ENCODE measurements at regions not wholly inside any gene's neighbourhood (a gene's known extent, or its start where the extent isn't known, plus 50 kb on each side); places are given as distances from the start of the nearest gene placed in this dataset.

GRCh38 chr6:93749930-93750329, 330.6 kb upstream of the EPHA7 start:
- no peak overlapping the region for H3K27ac ChIP-seq (ENCODE audit: low read depth, low read length)
- no peak overlapping the region for H3K9ac ChIP-seq (ENCODE audit: low read depth, low read length)
- no peaks in the 10 kb centered on the region for H3K9me3 ChIP-seq (ENCODE audit: control insufficient read depth, insufficient read depth, low read length)
- no peaks in the 10 kb centered on the region for H3K36me3 ChIP-seq (ENCODE audit: control insufficient read depth, insufficient read depth, low read length)
- H3K4me1 ChIP-seq (ENCODE audit: control insufficient read depth, insufficient read depth, low read length): peaks cover 4% of the 10 kb centered on the region; the same call in 1 of the 2 replicates
- H3K4me3 ChIP-seq (ENCODE audit: low read depth, low read length): no peak overlapping the region
- H3K27me3 ChIP-seq (ENCODE audit: control insufficient read depth, insufficient read depth, low read length): no peaks in the 10 kb centered on the region

GRCh38 chr6:93749191-93749590, 329.8 kb upstream of the EPHA7 start:
- Histone ChIP-seq H3K9ac (ENCODE audit: low read depth, low read length) (no peak overlapping the region), H3K4me3 (ENCODE audit: low read depth, low read length) (no peak overlapping the region), H3K27ac (ENCODE audit: low read depth, low read length) (no peak overlapping the region), H3K27me3 (ENCODE audit: control insufficient read depth, insufficient read depth, low read length) (no peaks in the 10 kb centered on the region), H3K36me3 (ENCODE audit: control insufficient read depth, insufficient read depth, low read length) (no peaks in the 10 kb centered on the region), H3K4me1 (ENCODE audit: control insufficient read depth, insufficient read depth, low read length) (peaks cover 4% of the 10 kb centered on the region; the same call in 1 of the 2 replicates), H3K9me3 (ENCODE audit: control insufficient read depth, insufficient read depth, low read length) (no peaks in the 10 kb centered on the region)

GRCh38 chr6:93746892-93747291, 327.5 kb upstream of the EPHA7 start:
- H3K4me1 ChIP-seq (ENCODE audit: control insufficient read depth, insufficient read depth, low read length): peaks cover 1% of the 10 kb centered on the region; the same call in 1 of the 2 replicates
- no peaks in the 10 kb centered on the region for H3K27me3 ChIP-seq (ENCODE audit: control insufficient read depth, insufficient read depth, low read length)
- no peak overlapping the region for H3K9ac ChIP-seq (ENCODE audit: low read depth, low read length)
- H3K27ac ChIP-seq (ENCODE audit: low read depth, low read length): no peak overlapping the region
- no peak overlapping the region for H3K4me3 ChIP-seq (ENCODE audit: low read depth, low read length)
- no peaks in the 10 kb centered on the region for H3K36me3 ChIP-seq (ENCODE audit: control insufficient read depth, insufficient read depth, low read length)
- H3K9me3 ChIP-seq (ENCODE audit: control insufficient read depth, insufficient read depth, low read length): no peaks in the 10 kb centered on the region

- H3K36me3 ChIP-seq (ENCODE audit: control insufficient read depth, insufficient read depth, low read length): no peaks in the 10 kb centered on the region
Observed at GRCh38 chr6:93745306-93745705, 325.9 kb upstream of the EPHA7 start.

GRCh38 chr6:93735099-93735498, 315.7 kb upstream of the EPHA7 start:
- no peaks in the 10 kb centered on the region for H3K9me3 ChIP-seq (ENCODE audit: control insufficient read depth, insufficient read depth, low read length)
- H3K36me3 ChIP-seq (ENCODE audit: control insufficient read depth, insufficient read depth, low read length): no peaks in the 10 kb centered on the region
- H3K4me1 ChIP-seq (ENCODE audit: control insufficient read depth, insufficient read depth, low read length): peaks cover 12% of the 10 kb centered on the region
- H3K9ac ChIP-seq (ENCODE audit: low read depth, low read length): no peak overlapping the region
- H3K27me3 ChIP-seq (ENCODE audit: control insufficient read depth, insufficient read depth, low read length): no peaks in the 10 kb centered on the region
- H3K27ac ChIP-seq (ENCODE audit: low read depth, low read length): no peak overlapping the region
- H3K4me3 ChIP-seq (ENCODE audit: low read depth, low read length): no peak overlapping the region

More at GRCh38 chr6:93745306-93745705, 325.9 kb upstream of the EPHA7 start:
- H3K27ac ChIP-seq (ENCODE audit: low read depth, low read length): no peak overlapping the region
- H3K9ac ChIP-seq (ENCODE audit: low read depth, low read length): no peak overlapping the region
- no peaks in the 10 kb centered on the region for H3K4me1 ChIP-seq (ENCODE audit: control insufficient read depth, insufficient read depth, low read length)
- H3K27me3 ChIP-seq (ENCODE audit: control insufficient read depth, insufficient read depth, low read length): no peaks in the 10 kb centered on the region
- no peak overlapping the region for H3K4me3 ChIP-seq (ENCODE audit: low read depth, low read length)
- H3K9me3 ChIP-seq (ENCODE audit: control insufficient read depth, insufficient read depth, low read length): no peaks in the 10 kb centered on the region

- H3K36me3 ChIP-seq (ENCODE audit: control insufficient read depth, insufficient read depth, low read length): no peaks in the 10 kb centered on the region
- no peaks in the 10 kb centered on the region for H3K27me3 ChIP-seq (ENCODE audit: control insufficient read depth, insufficient read depth, low read length)
- no peak overlapping the region for H3K4me3 ChIP-seq (ENCODE audit: low read depth, low read length)
- no peak overlapping the region for H3K9ac ChIP-seq (ENCODE audit: low read depth, low read length)
- no peaks in the 10 kb centered on the region for H3K9me3 ChIP-seq (ENCODE audit: control insufficient read depth, insufficient read depth, low read length)
- peaks cover 24% of the 10 kb centered on the region for H3K4me1 ChIP-seq (ENCODE audit: control insufficient read depth, insufficient read depth, low read length)
- no peak overlapping the region for H3K27ac ChIP-seq (ENCODE audit: low read depth, low read length)
Observed at GRCh38 chr6:93731306-93731705, 311.9 kb upstream of the EPHA7 start.

- no peak overlapping the region for H3K9ac ChIP-seq (ENCODE audit: low read depth, low read length)
- H3K4me1 ChIP-seq (ENCODE audit: control insufficient read depth, insufficient read depth, low read length): peaks cover 17% of the 10 kb centered on the region; the same call in 1 of the 2 replicates
- no peaks in the 10 kb centered on the region for H3K27me3 ChIP-seq (ENCODE audit: control insufficient read depth, insufficient read depth, low read length)
- H3K4me3 ChIP-seq (ENCODE audit: low read depth, low read length): no peak overlapping the region
- H3K36me3 ChIP-seq (ENCODE audit: control insufficient read depth, insufficient read depth, low read length): no peaks in the 10 kb centered on the region
- no peaks in the 10 kb centered on the region for H3K9me3 ChIP-seq (ENCODE audit: control insufficient read depth, insufficient read depth, low read length)
- no peak overlapping the region for H3K27ac ChIP-seq (ENCODE audit: low read depth, low read length)
Observed at GRCh38 chr6:93728150-93728549, 308.8 kb upstream of the EPHA7 start.

GRCh38 chr6:93727447-93727846, 308.1 kb upstream of the EPHA7 start:
- H3K4me1 ChIP-seq (ENCODE audit: control insufficient read depth, insufficient read depth, low read length): peaks cover 17% of the 10 kb centered on the region; the same call in 1 of the 2 replicates
- H3K36me3 ChIP-seq (ENCODE audit: control insufficient read depth, insufficient read depth, low read length): no peaks in the 10 kb centered on the region
- H3K9me3 ChIP-seq (ENCODE audit: control insufficient read depth, insufficient read depth, low read length): no peaks in the 10 kb centered on the region
- no peak overlapping the region for H3K4me3 ChIP-seq (ENCODE audit: low read depth, low read length)
- no peak overlapping the region for H3K27ac ChIP-seq (ENCODE audit: low read depth, low read length)
- no peak overlapping the region for H3K9ac ChIP-seq (ENCODE audit: low read depth, low read length)
- H3K27me3 ChIP-seq (ENCODE audit: control insufficient read depth, insufficient read depth, low read length): no peaks in the 10 kb centered on the region

GRCh38 chr6:93721386-93722048, 302.2 kb upstream of the EPHA7 start:
- H3K4me3 ChIP-seq (ENCODE audit: low read depth, low read length): no peak overlapping the region
- no peaks in the 10 kb centered on the region for H3K4me1 ChIP-seq (ENCODE audit: control insufficient read depth, insufficient read depth, low read length)
- no peaks in the 10 kb centered on the region for H3K9me3 ChIP-seq (ENCODE audit: control insufficient read depth, insufficient read depth, low read length)
- no peak overlapping the region for H3K27ac ChIP-seq (ENCODE audit: low read depth, low read length)
- H3K27me3 ChIP-seq (ENCODE audit: control insufficient read depth, insufficient read depth, low read length): no peaks in the 10 kb centered on the region
- H3K9ac ChIP-seq (ENCODE audit: low read depth, low read length): no peak overlapping the region
- no peaks in the 10 kb centered on the region for H3K36me3 ChIP-seq (ENCODE audit: control insufficient read depth, insufficient read depth, low read length)

GRCh38 chr6:93713974-93714373, 294.6 kb upstream of the EPHA7 start:
- Histone ChIP-seq H3K27me3 (ENCODE audit: control insufficient read depth, insufficient read depth, low read length) (no peaks in the 10 kb centered on the region), H3K9me3 (ENCODE audit: control insufficient read depth, insufficient read depth, low read length) (peaks cover 29% of the 10 kb centered on the region), H3K9ac (ENCODE audit: low read depth, low read length) (no peak overlapping the region), H3K4me3 (ENCODE audit: low read depth, low read length) (no peak overlapping the region), H3K4me1 (ENCODE audit: control insufficient read depth, insufficient read depth, low read length) (no peaks in the 10 kb centered on the region), H3K27ac (ENCODE audit: low read depth, low read length) (no peak overlapping the region), H3K36me3 (ENCODE audit: control insufficient read depth, insufficient read depth, low read length) (no peaks in the 10 kb centered on the region)

GRCh38 chr6:93703431-93703830, 284.1 kb upstream of the EPHA7 start:
- Histone ChIP-seq H3K27me3 (ENCODE audit: control insufficient read depth, insufficient read depth, low read length) (no peaks in the 10 kb centered on the region), H3K9ac (ENCODE audit: low read depth, low read length) (no peak overlapping the region)

More at GRCh38 chr6:93703431-93703830, 284.1 kb upstream of the EPHA7 start:
- no peak overlapping the region for H3K4me3 ChIP-seq (ENCODE audit: low read depth, low read length)
- no peak overlapping the region for H3K27ac ChIP-seq (ENCODE audit: low read depth, low read length)
- H3K4me1 ChIP-seq (ENCODE audit: control insufficient read depth, insufficient read depth, low read length): no peaks in the 10 kb centered on the region
- H3K9me3 ChIP-seq (ENCODE audit: control insufficient read depth, insufficient read depth, low read length): peaks cover 14% of the 10 kb centered on the region
- no peaks in the 10 kb centered on the region for H3K36me3 ChIP-seq (ENCODE audit: control insufficient read depth, insufficient read depth, low read length)

Measured in HUES48 (cell line).